DND-41 (cell line): ENCODE measurements at regions not wholly inside any gene's neighbourhood (a gene's known extent, or its start where the extent isn't known, plus 50 kb on each side); places are given as distances from the start of the nearest gene placed in this dataset.

ENCODE experiments used
- ATAC-seq: fragments of 200-7000 bp; cut with Tn5 transposase; 3 replicates; pipeline ENCODE4 v1.9.1; 2021; ENCODE audit warnings: low read depth; ENCODE audit not compliant: insufficient read depth
- DNase-seq: peaks from one replicate; pipeline ENCODE4 v3.0.0-alpha.2; 2020
- H2AFZ ChIP-seq: 2 replicates; pipeline ENCODE4 v1.6.0; 2012; ENCODE audit warnings: low read depth, low read length
- H3K27ac ChIP-seq: 2 replicates; pipeline ENCODE4 v1.5.1; 2012; ENCODE audit warnings: low read length, inconsistent platforms
- H3K27me3 ChIP-seq: fragments of 200-600 bp; sonication (generic); 2 replicates; pipeline ENCODE4 v1.6.0; 2012; ENCODE audit warnings: low read length, mild to moderate bottlenecking, inconsistent platforms; ENCODE audit not compliant: insufficient read depth, poor library complexity
- H3K36me3 ChIP-seq: 2 replicates; pipeline ENCODE4 v1.5.1; 2012; ENCODE audit warnings: low read length, inconsistent platforms; ENCODE audit not compliant: insufficient read depth
- H3K4me1 ChIP-seq: 2 replicates; pipeline ENCODE4 v1.5.1; 2012; ENCODE audit warnings: mild to moderate bottlenecking, low read length; ENCODE audit not compliant: insufficient read depth
- H3K4me2 ChIP-seq: 2 replicates; pipeline ENCODE4 v1.6.0; 2012; ENCODE audit warnings: mild to moderate bottlenecking, moderate library complexity, low read length, inconsistent platforms; ENCODE audit not compliant: insufficient read depth
- H3K4me3 ChIP-seq, 2 experiments: fragments of 200-600 bp in 1 of 2; shearing (Covaris generic) in 1 of 2; 2 replicates each; pipeline ENCODE4 v1.5.1; 2012 to 2016; ENCODE audit warnings: inconsistent platforms in 2 of 2, low read length in 2 of 2, mild to moderate bottlenecking in 2 of 2, low read depth in 1 of 2, moderate library complexity in 1 of 2
- H3K79me2 ChIP-seq: 2 replicates; pipeline ENCODE4 v1.6.0; 2012; ENCODE audit warnings: low read length, inconsistent platforms; ENCODE audit not compliant: insufficient read depth
- H3K9ac ChIP-seq: 2 replicates; pipeline ENCODE4 v1.6.0; 2012; ENCODE audit warnings: low read depth, mild to moderate bottlenecking, inconsistent platforms, low read length, moderate library complexity
- H3K9me3 ChIP-seq: 2 replicates; pipeline ENCODE4 v1.5.1; 2012; ENCODE audit warnings: low read length, moderate library complexity, mild to moderate bottlenecking, inconsistent platforms; ENCODE audit not compliant: insufficient read depth, severe bottlenecking
- H4K20me1 ChIP-seq: 2 replicates; pipeline ENCODE4 v1.6.0; 2012; ENCODE audit warnings: low read length; ENCODE audit not compliant: insufficient read depth
- EZH2 ChIP-seq: IDR thresholded peaks from 3 replicates; pipeline ENCODE4 v1.6.1; 2012; ENCODE audit warnings: borderline replicate concordance, low read depth, mild to moderate bottlenecking, moderate library complexity, low read length, inconsistent platforms; ENCODE audit not compliant: severe bottlenecking
- TF ChIP-seq, protein P1 (sequence below): IDR thresholded peaks from 2 replicates; pipeline ENCODE4 v1.5.1; 2012; ENCODE audit warnings: borderline replicate concordance, low read length, moderate library complexity, mild to moderate bottlenecking; ENCODE audit not compliant: poor library complexity, severe bottlenecking; ENCODE audit errors: extremely low read depth

DNA sequence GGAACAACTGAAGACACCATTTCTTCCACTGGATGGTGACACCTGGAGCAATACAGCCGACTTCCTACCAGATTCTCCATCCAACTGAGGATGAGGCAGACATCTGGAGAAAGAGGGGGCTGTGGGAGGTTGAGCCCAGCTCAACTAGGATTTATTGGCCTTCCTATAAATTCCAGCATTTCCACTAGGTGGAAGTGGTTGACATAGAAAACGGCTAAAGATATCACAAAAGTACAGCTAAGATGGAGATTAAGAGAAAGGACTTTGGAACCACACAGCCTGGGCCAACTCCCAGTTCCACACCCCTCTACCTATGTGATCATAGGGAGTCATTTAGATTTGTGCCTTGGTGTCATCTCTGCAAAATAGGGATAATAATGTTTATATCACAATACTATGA, 61.3 kb upstream of the CAV2 start:
- no peak for DNase-seq
- Histone ChIP-seq H3K27ac (no peak overlapping the region), H3K9me3 (no peaks in the 10 kb centered on the region), H4K20me1 (no peaks in the 10 kb centered on the region), H3K9ac (no peak overlapping the region), H3K4me1 (no peaks in the 10 kb centered on the region), H3K27me3 (no peaks in the 10 kb centered on the region), H3K4me3 (no peak overlapping the region), H3K79me2 (no peaks in the 10 kb centered on the region), H3K4me2 (no peak overlapping the region), H3K36me3 (no peaks in the 10 kb centered on the region), H2AFZ (no peak overlapping the region)
- no peak for ATAC-seq
- TF ChIP-seq, protein P1, sequence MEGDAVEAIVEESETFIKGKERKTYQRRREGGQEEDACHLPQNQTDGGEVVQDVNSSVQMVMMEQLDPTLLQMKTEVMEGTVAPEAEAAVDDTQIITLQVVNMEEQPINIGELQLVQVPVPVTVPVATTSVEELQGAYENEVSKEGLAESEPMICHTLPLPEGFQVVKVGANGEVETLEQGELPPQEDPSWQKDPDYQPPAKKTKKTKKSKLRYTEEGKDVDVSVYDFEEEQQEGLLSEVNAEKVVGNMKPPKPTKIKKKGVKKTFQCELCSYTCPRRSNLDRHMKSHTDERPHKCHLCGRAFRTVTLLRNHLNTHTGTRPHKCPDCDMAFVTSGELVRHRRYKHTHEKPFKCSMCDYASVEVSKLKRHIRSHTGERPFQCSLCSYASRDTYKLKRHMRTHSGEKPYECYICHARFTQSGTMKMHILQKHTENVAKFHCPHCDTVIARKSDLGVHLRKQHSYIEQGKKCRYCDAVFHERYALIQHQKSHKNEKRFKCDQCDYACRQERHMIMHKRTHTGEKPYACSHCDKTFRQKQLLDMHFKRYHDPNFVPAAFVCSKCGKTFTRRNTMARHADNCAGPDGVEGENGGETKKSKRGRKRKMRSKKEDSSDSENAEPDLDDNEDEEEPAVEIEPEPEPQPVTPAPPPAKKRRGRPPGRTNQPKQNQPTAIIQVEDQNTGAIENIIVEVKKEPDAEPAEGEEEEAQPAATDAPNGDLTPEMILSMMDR, result no peak
- TF ChIP-seq EZH2, result no peak

DNA sequence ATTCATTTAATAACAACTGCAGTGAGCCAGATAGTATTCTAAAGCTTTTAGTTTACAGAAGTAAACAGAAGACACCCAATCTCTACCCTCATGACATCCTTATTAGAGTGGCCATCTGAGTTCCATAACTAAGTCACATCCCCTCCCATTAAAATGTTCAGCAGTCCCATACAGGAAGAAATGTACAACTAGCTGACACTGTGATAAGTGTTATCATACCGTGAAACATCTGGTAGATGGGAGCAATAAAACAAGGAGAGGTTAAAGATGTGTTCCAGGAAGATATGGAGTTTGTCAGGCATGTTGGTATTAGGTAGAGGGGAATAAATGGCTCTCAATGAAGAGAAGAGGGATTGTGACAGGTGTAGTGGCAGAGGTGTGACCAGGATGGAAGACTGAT, 60.5 kb upstream of the CAV2 start:
- Histone ChIP-seq H3K36me3 (no peaks in the 10 kb centered on the region), H3K4me3 (no peak overlapping the region), H3K79me2 (no peaks in the 10 kb centered on the region), H3K27me3 (no peaks in the 10 kb centered on the region), H2AFZ (no peak overlapping the region), H3K9me3 (no peaks in the 10 kb centered on the region), H4K20me1 (no peaks in the 10 kb centered on the region), H3K4me2 (no peak overlapping the region), H3K27ac (no peak overlapping the region), H3K9ac (no peak overlapping the region), H3K4me1 (no peaks in the 10 kb centered on the region)
- ATAC-seq, result no peak
- TF ChIP-seq, protein P1, result no peak
- TF ChIP-seq EZH2, result no peak
- no peak for DNase-seq

DNA sequence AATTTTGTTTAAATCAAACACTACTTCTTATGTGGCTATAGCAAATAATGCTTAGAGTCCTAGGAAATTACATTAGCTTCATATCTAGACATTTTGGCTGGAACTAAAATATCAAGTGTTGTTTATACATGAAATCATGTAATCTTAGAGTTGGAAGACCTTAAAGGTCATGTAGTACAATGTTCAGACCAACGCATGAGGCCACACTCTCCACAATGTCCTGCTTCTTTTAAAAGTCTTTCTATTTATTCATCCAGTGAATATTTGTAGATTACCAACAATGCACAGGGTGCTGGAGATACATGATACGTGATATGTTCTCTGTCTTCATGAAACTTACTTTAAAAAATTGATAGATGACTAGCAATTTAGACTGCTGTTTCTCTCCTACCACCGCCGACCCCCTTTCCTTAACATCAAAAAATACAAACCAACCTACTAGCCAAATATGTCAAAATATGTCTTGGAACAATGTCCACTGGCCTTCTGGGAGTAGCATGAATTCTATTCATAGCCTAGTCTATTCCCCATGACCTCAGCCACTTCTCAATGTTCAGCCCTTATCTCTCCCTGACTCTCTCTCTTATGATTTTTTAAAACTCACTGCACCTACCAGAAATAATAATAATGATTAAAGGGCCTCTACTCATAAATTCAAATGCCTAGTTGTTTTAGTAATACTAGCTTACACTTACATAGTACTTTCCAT, 59.5 kb upstream of the CAV2 start:
- ATAC-seq, result no peak
- Histone ChIP-seq H3K36me3 (no peaks in the 10 kb centered on the region), H3K27me3 (no peaks in the 10 kb centered on the region), H3K79me2 (no peaks in the 10 kb centered on the region), H3K4me2 (no peak overlapping the region), H3K4me3 (no peak overlapping the region), H3K27ac (no peak overlapping the region), H3K9ac (no peak overlapping the region), H3K4me1 (no peaks in the 10 kb centered on the region), H4K20me1 (no peaks in the 10 kb centered on the region), H2AFZ (no peak overlapping the region), H3K9me3 (no peaks in the 10 kb centered on the region)
- DNase-seq, result no peak
- TF ChIP-seq, protein P1, result no peak
- no peak for TF ChIP-seq EZH2
